Myocyte (in vitro differentiated cells): ENCODE measurements at regions not wholly inside any gene's neighbourhood (a gene's known extent, or its start where the extent isn't known, plus 50 kb on each side); places are given as distances from the start of the nearest gene placed in this dataset.
"Not testable (repeated sequence)": the region's sequence is repeated elsewhere in the genome, so short reads cannot be mapped to it uniquely, and the experiment has no call there.

Experiments used
- DNase-seq: peaks from one replicate; pipeline ENCODE4 v3.0.0-alpha.2; 2012; ENCODE audit warnings: low read depth

DNA sequence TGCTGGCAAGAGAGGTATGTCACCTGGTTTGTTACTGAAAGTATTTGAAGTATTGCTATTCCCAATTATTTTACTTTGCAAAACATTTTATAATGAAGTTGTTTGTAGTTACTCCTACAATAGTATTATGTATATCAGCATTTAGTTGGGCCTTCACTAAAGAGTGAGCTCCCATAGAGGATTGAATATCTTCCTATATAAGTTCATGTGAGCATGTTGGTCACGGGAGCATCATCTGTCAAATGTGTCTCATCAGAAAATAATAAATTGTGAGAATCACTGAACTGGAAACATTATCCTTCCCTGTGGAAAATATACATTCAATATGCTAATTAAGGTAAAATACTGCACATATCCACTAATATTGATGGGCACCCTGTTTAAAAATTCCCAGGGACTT, 360.1 kb upstream of the ADGRL3 start:
- no peak for DNase-seq

DNA sequence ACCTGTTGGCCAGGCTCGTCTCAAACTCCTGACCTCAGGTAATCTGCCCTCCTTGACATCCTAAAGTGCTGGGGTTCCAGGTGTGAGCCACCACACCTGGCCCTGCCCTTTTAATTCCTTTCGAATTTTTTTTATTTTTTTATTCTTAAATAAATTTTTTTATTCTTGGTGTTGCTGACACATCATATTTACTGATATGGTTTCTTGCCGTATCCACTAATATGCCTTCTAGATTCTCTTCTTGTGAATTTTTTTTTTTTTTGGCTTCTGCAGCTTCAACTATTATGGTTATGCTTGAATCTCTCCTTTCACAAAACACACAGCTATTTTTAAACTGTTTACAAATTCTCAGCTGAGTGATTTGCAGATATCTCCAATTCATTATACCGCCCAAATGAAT, 353.4 kb upstream of the ADGRL3 start:
- no peak for DNase-seq

DNA sequence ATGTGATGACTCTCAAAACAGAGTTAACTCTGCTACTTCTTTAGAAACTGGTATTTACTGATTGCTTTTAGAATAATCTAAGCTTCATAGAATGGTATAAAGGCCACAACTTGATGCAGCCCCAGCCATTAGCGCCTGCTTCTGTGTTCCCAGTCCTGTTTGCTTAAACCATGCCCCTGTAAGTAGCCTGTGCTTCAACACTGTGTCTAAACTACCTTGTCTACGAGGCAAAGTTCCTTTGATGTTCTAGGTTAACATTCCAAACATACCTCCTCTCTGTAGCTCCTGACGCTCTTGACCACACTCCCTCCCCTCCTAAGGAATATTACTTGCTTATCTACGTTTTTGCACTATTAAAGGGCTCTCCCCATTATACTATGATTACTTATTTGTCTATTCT, 352.5 kb upstream of the ADGRL3 start:
- DNase-seq: no peak

- no peak for DNase-seq
Observed at GRCh38 chr4:60857130-60857753, 342.9 kb upstream of the ADGRL3 start.

DNA sequence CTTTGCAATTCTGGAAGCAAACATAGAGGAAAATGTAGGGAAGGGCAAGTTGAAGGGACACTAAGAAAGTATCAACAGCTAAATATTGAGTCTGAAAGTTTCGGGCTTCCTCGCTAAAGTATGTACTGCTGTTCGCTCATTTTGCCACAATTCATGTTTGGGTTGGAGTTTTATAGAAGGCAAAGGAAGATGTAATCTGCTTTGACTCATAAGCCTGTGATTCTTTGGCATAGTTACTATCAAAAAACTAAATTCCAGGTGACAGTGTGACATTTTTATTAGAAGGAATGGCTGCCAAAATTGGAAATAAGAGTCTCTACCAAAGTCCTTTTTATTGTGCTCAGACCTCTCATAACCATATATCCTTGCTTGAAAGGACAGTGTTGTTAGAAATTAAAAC, 336.7 kb upstream of the ADGRL3 start:
- DNase-seq: no peak

DNA sequence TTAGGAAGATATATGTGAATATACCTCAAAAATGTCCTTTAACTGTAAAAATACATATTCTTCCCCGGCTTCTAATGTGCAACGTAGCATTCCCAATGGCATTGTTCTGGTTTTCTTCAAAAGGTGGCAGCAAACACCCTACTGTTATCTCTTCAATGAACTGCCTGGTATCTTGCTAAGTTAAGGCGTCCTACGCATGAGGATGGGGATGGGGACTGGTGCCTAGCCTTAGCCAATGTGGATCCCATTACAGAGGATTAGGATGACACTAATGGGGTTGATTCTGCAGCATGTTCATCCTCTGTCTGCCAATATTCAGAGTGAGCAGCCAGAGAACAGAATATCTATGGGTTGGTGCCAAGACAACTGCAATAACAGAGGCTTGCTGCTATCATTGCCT, 334.9 kb upstream of the ADGRL3 start:
- no peak for DNase-seq

DNA sequence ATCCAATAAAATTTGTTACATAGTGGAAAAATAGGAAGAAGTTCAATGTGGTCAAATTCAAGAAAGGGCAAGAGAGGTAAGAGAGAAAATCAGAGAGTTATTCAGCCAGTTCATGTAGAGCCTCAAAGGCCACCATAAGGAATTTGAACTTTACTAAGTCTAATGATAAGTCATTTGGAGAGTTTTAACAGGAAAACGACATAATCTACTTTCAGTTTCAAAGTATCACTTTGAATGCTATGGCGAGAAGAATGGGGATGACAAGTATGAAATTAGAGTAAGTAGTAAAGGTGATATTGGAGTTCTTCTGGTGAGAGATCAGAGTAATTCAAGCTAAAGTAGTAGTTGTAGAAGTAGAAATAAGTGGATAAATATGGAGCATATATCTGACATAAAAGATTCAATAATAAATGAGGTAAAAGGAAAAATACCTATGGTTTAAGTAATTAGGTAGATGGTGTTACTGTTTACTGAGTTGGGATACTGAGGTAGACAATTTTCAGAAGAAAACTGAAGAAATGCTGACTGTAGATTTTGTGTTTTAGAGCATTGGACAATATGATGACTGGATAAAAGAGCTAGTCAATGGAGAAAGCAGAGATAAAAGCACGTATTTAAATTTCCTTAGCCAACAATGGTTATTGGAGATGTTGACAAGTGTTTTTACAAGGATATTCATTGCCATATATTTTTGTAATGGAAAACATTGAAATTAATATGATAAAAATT, 331.7 kb upstream of the ADGRL3 start:
- no peak for DNase-seq

DNA sequence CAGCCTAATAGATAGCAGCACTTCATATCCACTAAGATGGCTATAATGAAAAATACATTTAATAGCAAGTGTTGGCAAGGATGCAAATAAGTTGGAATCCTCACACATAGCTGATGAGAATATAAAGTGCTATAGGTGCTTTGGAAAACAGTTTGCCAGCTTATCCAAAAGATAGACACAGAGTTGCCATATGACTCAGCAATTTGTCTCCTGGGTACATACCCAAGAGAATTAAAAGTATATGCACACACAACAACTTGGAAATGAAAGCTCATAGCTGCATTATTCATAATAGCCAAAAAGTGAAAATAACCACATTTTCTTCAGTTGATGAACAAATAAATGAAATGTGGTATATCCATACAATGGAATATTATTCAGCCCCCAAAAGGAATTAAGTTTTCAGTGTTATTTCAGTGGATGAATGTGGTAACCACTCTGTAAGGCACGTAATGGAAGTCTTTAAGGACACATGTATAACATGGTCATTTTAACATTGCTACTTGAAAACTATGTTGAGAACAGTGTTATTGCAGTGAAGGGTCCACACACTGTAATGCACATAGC, 320.9 kb upstream of the ADGRL3 start:
- DNase-seq: no peak

GRCh38 chr4:60884587-60884986, 315.5 kb upstream of the ADGRL3 start:
- no peak for DNase-seq

DNA sequence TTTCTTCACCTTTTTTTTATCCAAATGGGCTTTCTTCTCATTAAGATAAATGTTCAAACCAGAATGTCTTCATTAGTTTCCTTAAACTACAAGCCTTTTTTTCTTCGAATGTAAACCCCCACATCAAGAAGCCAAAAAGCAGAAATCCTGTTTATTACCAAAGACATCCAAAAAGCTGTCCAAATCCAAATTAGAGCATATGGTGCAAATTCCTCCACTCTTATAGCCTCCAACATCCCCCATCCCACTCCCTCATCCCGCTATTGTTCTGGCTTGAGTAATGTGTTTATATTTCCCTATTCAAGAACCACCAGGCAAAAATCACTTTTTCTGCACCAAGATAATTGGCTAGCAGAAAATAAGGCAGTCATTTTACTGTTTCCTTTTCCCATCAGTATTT, 315.1 kb upstream of the ADGRL3 start:
- DNase-seq: no peak

DNA sequence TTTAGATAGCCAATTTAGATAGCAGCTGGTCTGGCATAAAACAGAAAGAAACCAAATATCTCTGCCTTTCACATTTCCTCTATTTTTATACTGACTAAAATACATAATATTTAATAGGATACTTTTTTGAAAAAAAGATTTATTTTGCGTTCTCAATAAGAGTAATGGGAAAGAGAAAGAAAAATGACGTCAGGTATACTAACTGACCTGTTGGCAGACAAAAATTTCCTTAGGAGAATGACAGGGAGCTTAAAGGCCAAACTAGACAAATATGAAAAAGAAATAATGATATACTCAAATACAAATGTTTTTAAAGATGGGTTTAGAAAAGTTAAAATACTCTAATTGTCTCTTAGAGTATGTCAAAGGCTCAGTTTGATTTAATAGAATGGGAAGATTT, 309.4 kb upstream of the ADGRL3 start:
- no peak for DNase-seq

GRCh38 chr4:60891947-60892346, 308.2 kb upstream of the ADGRL3 start:
- no peak for DNase-seq

DNA sequence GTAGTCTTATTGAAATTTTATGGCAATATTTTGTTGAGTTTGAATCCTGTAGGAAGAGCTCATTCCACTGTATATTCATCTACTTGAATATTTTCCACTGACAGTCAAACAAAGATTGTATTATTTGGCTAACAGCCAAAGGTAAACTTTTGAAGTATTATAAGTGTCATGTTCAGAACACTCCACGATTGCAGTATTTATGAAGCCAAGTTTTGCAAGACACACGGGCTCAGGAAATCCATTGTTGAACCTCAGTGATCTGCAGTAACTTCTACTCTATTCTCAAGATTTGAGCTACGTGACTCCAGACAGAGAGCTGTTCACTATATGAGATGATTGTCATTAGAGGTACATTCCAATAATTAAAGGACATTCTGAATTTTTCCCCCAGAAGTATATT, 302.7 kb upstream of the ADGRL3 start:
- no peak for DNase-seq

- DNase-seq: no peak
Observed at GRCh38 chr4:60905162-60905561, 295.0 kb upstream of the ADGRL3 start.

DNA sequence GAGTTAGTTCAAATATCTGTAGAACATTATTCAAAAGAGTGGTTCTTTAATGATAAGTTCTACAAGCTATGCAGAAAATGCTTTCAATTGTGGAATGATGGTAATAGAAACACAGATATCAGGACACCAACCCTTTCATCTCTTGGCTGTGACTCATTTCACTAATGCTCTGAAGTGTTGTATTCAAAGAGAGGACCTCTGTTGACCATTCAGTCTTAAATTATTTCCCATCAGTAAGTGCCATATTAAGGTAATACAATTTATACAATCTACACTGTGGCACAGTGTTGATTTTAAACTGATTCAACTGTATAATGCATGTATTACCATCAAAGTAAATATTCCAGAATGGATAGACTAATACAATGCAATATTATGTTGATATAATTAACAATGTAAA, 289.0 kb upstream of the ADGRL3 start:
- DNase-seq: no peak

DNA sequence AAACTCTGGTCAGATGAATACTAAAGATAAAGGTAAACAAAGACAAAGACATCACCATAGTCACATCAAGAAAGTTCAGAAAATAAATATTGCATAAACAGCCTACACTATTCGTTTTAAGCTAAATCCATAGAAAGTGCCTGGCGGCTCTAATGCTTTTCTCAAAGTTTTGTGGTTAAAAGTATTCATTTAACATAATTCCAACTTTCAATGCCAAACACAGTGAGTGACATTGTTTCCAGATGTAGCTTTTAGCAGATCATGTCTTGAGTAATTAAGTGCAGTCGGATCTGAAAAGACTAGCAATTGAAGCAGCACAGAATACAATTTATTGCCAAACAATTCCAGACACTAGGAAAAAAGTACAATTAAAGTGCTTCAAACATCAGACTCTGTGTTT, 287.1 kb upstream of the ADGRL3 start:
- DNase-seq: no peak

DNA sequence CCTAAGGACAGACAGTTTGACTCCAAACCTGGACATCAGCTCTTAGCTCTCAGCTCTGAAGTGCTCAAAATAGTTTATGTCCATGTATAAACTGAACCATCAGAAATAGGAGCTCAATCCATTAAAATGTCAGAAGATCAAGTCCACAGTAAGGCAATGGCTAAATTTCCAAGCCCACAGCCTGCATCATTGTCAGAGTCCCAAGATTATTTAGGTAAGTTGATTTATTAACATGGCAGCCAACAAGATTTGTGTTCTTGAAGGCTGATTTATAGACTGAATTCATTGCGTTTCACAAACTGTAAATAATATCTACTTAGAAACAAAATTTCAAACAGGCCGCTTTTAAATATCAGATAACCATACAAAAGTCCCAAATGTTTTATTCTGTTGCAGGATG, 286.5 kb upstream of the ADGRL3 start:
- no peak for DNase-seq

DNA sequence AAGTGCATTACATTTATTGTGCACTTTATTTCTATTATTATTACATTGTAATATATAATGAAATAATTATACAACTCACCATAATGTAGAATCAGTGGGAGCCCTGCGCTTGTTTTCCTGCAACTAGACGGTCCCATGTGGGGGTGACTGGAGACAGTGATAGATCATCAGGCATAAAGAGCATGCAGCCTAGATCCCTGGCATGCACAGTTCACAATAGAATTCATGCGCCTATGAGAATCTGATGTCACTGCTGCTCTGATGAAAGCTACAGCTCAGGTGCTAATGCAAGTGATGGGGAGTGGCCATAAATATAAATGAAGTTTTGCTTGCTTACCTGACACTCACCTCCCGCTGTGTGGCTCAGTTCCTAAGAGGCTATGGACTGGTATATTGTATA, 278.4 kb upstream of the ADGRL3 start:
- DNase-seq: not testable (repeated sequence)

DNA sequence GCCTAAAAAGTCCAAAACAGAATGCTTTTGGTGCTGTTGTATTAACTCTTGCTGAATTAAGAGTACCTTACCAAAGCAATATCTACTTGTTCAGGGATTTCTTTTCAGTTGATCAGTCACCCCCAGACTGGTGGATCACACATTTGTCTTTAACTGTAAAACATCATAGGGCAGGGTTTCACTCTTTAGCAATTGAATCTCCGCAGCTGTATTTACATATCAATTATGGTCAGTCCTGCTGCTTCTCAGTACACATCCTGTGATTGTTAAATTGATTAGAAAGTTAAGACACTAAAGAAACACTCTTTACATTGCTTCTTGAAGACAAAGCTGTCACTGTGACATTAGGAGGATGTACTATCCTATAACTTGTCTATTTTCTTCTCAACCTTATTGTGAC, 277.1 kb upstream of the ADGRL3 start:
- no peak for DNase-seq

- no peak for DNase-seq
Observed at GRCh38 chr4:60926624-60927023, 273.5 kb upstream of the ADGRL3 start.

DNA sequence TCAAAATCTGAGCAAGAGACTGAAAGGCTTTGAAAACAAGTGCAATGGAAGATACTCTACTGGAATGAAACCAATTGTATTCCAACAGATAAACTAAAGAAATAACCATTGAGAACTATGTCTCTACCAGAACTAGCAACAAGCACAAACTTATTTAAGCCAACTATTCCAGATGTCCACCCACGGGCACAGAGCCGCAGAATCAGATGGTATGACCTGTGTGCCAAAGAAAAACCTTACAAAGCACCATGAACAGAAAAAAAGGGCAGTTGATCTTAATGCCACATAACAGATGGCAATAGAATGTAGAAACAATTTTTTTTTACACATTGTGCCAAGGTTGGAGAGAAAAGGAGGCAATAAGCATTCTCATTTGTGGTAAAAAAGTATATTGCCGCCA, 269.3 kb upstream of the ADGRL3 start:
- no peak for DNase-seq

DNA sequence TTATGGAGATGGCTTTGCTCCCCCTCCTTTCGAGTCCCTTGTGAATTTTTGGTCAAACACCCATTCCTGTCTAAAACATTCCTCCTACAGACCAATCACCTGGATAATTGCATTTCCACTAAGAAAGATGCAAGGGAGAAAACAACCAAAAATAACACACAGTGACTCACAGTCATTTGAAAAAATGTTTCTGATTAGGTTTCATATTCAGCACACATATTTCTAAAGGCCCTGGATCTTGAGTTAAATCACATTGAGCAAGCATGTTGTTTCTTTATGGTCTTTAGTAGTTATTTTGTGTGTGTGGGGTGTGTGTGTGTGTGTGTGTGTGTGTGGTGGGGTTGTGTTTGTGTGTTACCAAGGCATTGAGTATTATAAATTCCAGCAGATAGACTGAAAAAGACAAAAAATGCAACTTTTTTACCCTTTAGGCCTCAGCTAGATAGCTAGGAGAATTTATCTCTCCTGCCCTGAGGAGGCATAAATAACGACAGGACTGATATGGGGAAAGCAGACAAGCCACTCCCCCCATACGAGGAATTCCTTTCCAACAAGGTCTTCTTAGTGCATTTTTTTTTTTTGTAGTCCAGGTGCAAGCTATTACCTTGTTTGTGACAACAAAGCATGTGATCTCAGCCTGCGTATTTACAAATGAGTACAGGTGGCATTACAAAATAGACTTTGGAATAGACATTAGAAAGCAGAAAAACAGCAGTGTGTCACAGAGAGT, 265.4 kb upstream of the ADGRL3 start:
- no peak for DNase-seq
